CD4-positive, alpha-beta T cell (primary cell): ENCODE measurements at regions not wholly inside any gene's neighbourhood (a gene's known extent, or its start where the extent isn't known, plus 50 kb on each side); places are given as distances from the start of the nearest gene placed in this dataset.

Experiments
- ATAC-seq: fragments of 200-7000 bp; cut with Tn5 transposase; one replicate; pipeline ENCODE4 v1.10.0; 2022; ENCODE audit warnings: mild to moderate bottlenecking; ENCODE audit not compliant: poor library complexity
- CTCF ChIA-PET: fragments of 350-600 bp; sonication (Branson Sonifier 250); formaldehyde crosslinking; loops from one replicate; lab custom pipeline; 2021; ENCODE audit warnings: antibody characterized with exemption, inconsistent platforms; lab: Charles Lee
- POLR2A ChIA-PET: fragments of 350-600 bp; sonication (Branson Sonifier 250); formaldehyde crosslinking; loops from one replicate; lab custom pipeline; 2021; ENCODE audit warnings: antibody characterized with exemption, inconsistent platforms; lab: Charles Lee
- DNase-seq, 14 experiments: peaks; one replicate each; pipeline ENCODE4 v3.0.0-alpha.2; 2013 to 2020; ENCODE audit warnings: mixed read lengths in 2 of 14
- H3K27ac ChIP-seq, 2 donors: one replicate each; pipeline versions ENCODE4 v1.5.1 to v1.7.0; 2013; ENCODE audit warnings: low read length in 2 of 2, low read depth in 1 of 2, mild to moderate bottlenecking in 1 of 2
- H3K27me3 ChIP-seq, 2 experiments: 1 replicate in 1 of 2; 2 replicates in 1 of 2; pipeline versions ENCODE4 v1.6.1 to v1.7.0; 2013; ENCODE audit warnings: low read length in 2 of 2, control low read depth in 1 of 2, mild to moderate bottlenecking in 1 of 2, moderate library complexity in 1 of 2; ENCODE audit not compliant: insufficient read depth in 2 of 2, control insufficient read depth in 1 of 2
- H3K36me3 ChIP-seq: one replicate; pipeline ENCODE4 v1.6.1; 2013; ENCODE audit warnings: low read length, control low read depth; ENCODE audit not compliant: insufficient read depth
- H3K4me1 ChIP-seq: one replicate; pipeline ENCODE4 v1.6.1; 2013; ENCODE audit warnings: low read length, control low read depth; ENCODE audit not compliant: insufficient read depth
- H3K4me3 ChIP-seq: one replicate; pipeline ENCODE4 v1.5.1; 2013; ENCODE audit warnings: mild to moderate bottlenecking, low read length, moderate library complexity
- H3K9me3 ChIP-seq, 2 experiments: 1 replicate in 1 of 2; 2 replicates in 1 of 2; pipeline versions ENCODE4 v1.6.1 to v1.7.0; 2013; ENCODE audit warnings: low read length in 2 of 2, mild to moderate bottlenecking in 2 of 2, control low read depth in 1 of 2, moderate library complexity in 1 of 2; ENCODE audit not compliant: control insufficient read depth in 1 of 2, insufficient read depth in 1 of 2
- H3K27ac Mint-ChIP-seq: one replicate; pipeline ENCODE4 v1.8.0; 2020; ENCODE audit warnings: mixed read lengths
- H3K27me3 Mint-ChIP-seq: one replicate; pipeline ENCODE4 v1.8.0; 2021; ENCODE audit warnings: mixed read lengths
- H3K36me3 Mint-ChIP-seq: one replicate; pipeline ENCODE4 v1.8.0; 2021; ENCODE audit warnings: low read depth, mixed read lengths
- H3K4me1 Mint-ChIP-seq: one replicate; pipeline ENCODE4 v1.8.0; 2021; ENCODE audit warnings: low read depth, mixed read lengths
- H3K4me3 Mint-ChIP-seq: one replicate; pipeline ENCODE4 v1.8.0; 2020; ENCODE audit warnings: mild to moderate bottlenecking, mixed read lengths
- H3K9me3 Mint-ChIP-seq: one replicate; pipeline ENCODE4 v1.8.0; 2020; ENCODE audit warnings: mixed read lengths
- CTCF ChIP-seq: fragments of 200-600 bp; IDR thresholded peaks from one replicate; pipeline ENCODE4 v1.8.0; 2022; ENCODE audit warnings: antibody characterized with exemption, mild to moderate bottlenecking
- intact Hi-C, 2 experiments: fragments of 100-400 bp; cut with DNase I in 1 of 2; cut with micrococcal nuclease in 1 of 2; formaldehyde crosslinking; loops; one replicate each; pipeline versions ENCODE4 v1.15.1 to v1.9.0; 2023 to 2025; cut with DNase I, micrococcal nuclease

DNA sequence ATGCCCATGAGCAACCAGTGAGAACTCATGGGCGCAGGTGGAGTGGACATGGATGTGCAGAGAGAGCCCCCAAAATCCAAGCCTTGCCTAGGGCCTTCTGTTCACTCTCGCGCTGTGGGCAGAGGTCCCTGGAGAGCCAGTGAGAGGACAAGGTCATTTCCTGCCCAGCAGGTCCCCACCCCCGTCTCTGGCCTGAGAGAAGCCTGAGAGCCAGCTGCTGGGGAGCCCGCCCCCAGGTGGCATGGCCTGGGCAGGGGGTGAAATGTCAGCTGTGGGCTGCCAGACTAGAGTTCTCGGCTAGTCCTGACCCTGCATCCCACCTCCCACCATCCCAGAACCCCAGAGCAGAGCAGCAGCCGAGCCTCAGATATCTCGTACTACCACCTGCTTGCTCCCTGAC, 85.3 kb downstream of the BARX1 start:
- no peak for ATAC-seq
- peaks cover 28% of the 10 kb centered on the region for H3K27me3 Mint-ChIP-seq
- H3K27me3 ChIP-seq: peaks cover 0 to 3% of the 10 kb centered on the region in 2 experiments
- H3K4me3 Mint-ChIP-seq: no peak overlapping the region
- TF ChIP-seq CTCF: no peak
- no peak overlapping the region for H3K27ac Mint-ChIP-seq
- ChIA-PET CTCF (no interaction called here), POLR2A (no interaction called here)
- no peak for DNase-seq
- no peak overlapping the region for H3K4me3 ChIP-seq
- no peaks in the 10 kb centered on the region for H3K36me3 Mint-ChIP-seq
- H3K4me1 Mint-ChIP-seq: no peaks in the 10 kb centered on the region
- intact Hi-C loops: no loop called here
- peaks cover 14 to 16% of the 10 kb centered on the region in 2 experiments for H3K9me3 ChIP-seq
- no peaks in the 10 kb centered on the region for H3K4me1 ChIP-seq
- H3K27ac ChIP-seq: no peak overlapping the region
- H3K36me3 ChIP-seq: no peaks in the 10 kb centered on the region
- H3K9me3 Mint-ChIP-seq: peaks cover 2% of the 10 kb centered on the region

- DNase-seq (no peak), ATAC-seq (no peak)
- no peak overlapping the region for H3K4me3 Mint-ChIP-seq
- no peak overlapping the region for H3K27ac Mint-ChIP-seq
- intact Hi-C loops: no loop called here
- ChIA-PET CTCF (no interaction called here), POLR2A (no interaction called here)
- Histone ChIP-seq H3K9me3 (peaks cover 6 to 11% of the 10 kb centered on the region in 2 experiments), H3K36me3 (no peaks in the 10 kb centered on the region), H3K4me3 (no peak overlapping the region), H3K27ac (no peak overlapping the region), H3K4me1 (no peaks in the 10 kb centered on the region), H3K27me3 (peaks cover 0 to 3% of the 10 kb centered on the region in 2 experiments)
- TF ChIP-seq CTCF: no peak
- H3K4me1 Mint-ChIP-seq: no peaks in the 10 kb centered on the region
- peaks cover 36% of the 10 kb centered on the region for H3K27me3 Mint-ChIP-seq
- H3K9me3 Mint-ChIP-seq: peaks cover 2% of the 10 kb centered on the region
- no peaks in the 10 kb centered on the region for H3K36me3 Mint-ChIP-seq
Measured at GRCh38 chr9:93869088-93869487, 86.1 kb downstream of the BARX1 start.

DNA sequence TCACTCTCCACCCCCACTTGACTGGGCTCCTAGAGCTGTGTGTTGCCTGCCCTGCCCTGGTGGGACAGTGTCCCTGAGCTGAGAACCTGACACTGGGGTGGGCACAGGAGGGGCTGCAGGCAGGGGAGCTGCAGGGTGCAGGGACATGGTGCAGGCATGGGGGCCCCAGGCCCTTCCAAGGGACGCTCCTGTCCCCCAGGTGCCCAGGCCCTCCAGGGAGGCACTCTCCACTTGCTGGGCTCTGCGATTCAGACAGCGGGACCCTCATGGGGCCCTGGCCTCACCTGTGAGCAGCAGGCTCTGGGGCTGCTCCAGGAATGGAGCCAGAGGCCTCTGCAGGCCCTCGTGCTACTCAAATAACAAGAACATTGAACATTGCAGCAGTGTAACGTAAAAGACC, 89.4 kb downstream of the BARX1 start:
- CTCF ChIA-PET: no interaction called here
- Mint-ChIP-seq H3K4me3 (no peak overlapping the region), H3K9me3 (no peaks in the 10 kb centered on the region), H3K27ac (no peak overlapping the region), H3K27me3 (peaks cover 52% of the 10 kb centered on the region), H3K36me3 (no peaks in the 10 kb centered on the region), H3K4me1 (no peaks in the 10 kb centered on the region)
- intact Hi-C loops: no loop called here
- no peaks in the 10 kb centered on the region for H3K36me3 ChIP-seq
- no peak overlapping the region for H3K4me3 ChIP-seq
- DNase-seq (no peak), ATAC-seq (no peak)
- H3K9me3 ChIP-seq: peaks cover 0 to 12% of the 10 kb centered on the region in 2 experiments
- peaks cover 9 to 19% of the 10 kb centered on the region in 2 experiments for H3K27me3 ChIP-seq
- no peaks in the 10 kb centered on the region for H3K4me1 ChIP-seq
- POLR2A ChIA-PET: no interaction called here
- H3K27ac ChIP-seq: no peak overlapping the region
- no peak for TF ChIP-seq CTCF
